ENCODE measurements at regions not wholly inside any gene's neighbourhood (a gene's known extent, or its start where the extent isn't known, plus 50 kb on each side); places are given as distances from the start of the nearest gene placed in this dataset.
"Not testable (repeated sequence)": the region's sequence is repeated elsewhere in the genome, so short reads cannot be mapped to it uniquely, and the experiment has no call there.

DNA sequence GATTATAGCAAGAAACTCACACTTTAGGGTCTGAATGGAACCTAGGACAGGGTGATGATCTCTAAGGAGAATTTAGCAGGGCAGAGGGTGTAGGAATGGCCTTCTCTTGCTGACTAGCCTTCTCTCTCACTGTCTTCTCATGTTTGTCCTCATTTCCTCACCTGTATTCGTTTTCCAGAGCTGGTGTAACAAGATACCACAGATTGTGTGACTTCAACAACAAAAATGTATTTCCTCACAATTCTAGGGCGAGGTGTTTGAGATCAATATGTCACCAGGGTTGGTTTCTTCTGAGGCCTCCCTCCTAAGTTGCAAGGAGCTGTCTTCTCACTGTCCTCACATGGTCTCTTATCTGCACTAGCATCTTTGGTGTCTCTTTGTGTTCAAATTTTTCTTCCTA is 177.9 kb upstream of the C1orf87 start:
- DNase-seq (ENCODE audit: extremely low read depth, low read depth, low spot score) = no peak

DNA sequence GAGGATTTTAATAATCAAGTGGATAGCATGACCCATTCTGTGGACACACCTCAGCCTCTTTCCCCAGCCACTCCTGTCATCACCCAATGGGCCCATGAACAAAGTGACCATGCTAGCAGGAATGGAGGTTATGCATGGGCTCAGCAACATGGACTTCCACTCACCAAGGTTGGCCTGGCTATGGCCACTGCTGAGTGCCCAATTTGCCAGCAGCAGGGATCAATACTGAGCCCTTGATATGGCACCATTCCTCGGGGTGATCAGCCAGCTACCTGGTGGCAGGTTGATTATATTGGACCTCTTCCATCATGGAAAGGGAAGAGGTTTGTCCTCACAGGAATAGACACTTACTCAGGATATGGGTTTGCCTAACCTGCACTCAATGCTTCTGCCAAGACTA is 173.9 kb upstream of the C1orf87 start:
- not testable (repeated sequence) for DNase-seq (ENCODE audit: extremely low read depth, low read depth, low spot score)

DNA sequence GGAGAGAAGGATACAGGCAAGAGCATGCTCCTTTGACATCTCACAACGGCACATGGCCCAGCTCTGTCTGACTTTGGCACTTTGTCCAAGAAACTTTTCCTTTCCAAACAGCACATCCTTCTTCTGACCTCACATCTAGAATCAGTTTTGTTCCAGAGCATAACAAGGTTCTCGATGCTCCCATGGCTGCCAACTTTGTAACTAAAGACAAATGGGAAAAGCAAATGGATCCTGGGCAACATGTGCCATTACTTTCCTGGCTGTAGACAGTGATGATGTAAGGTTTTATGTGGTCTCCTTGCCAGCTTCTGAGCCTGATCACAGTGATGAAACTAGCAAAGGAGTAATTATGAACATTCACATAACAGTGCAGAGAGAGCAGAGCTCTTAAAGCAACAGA is 171.8 kb upstream of the C1orf87 start:
- no peak for DNase-seq (ENCODE audit: extremely low read depth, low read depth, low spot score)

DNA sequence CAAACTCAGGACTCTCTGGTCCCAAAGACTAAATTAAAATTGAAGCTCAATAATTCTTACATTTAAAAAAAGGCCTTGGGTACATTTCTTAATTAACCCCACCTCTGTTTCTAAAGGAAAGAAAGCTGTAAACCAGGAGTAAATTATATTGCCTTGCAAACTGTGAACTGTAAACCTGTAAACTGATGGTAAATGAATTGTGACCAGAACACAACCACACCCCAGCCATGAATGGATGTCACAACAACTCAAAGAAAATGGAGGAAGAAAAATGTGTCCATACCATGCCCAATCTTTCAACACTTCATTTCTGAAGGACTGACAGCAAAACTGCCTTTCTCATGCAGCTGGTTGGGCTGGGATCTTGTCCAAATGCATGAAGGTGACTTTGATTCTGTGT is 171.3 kb upstream of the C1orf87 start:
- DNase-seq (ENCODE audit: extremely low read depth, low read depth, low spot score) = no peak

DNA sequence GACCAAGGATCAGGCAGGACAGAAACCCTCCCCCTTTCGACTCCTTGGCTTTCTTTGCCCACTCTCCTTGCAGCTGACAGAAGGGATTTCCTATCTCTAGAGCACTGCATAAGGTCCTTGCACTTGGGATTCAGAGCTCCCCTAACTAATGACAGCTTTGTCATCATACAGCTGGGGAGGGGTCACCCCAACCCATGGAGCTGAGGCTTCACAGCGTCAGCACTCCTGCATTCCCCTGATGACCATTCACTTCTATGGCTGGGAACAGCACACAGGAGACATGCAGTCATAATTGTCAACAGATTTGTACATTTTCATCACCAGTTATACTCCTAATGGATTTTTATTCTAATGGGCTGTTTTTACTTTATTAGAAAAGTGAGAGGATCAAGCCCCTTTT is 161.7 kb upstream of the C1orf87 start:
- DNase-seq (ENCODE audit: extremely low read depth, low read depth, low spot score) = no peak

DNA sequence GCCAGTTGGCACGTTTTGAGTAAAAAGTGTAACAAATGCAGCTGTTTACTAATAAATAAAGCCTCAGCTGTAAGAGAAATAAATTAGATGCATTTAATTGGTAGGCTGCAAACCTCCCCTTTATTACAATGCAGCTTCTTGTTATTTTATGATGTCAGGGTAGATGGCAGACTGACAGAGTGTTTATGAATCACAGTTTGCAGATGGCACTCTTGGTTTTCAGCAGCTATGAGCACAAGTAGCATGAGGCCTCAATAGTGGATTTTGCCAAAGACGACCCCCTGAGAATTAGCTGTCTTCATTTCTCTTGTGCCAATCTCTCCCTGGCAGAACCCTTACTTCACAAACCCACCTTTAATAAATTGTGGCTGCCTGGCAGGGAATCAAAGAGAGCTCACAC is 161.2 kb upstream of the C1orf87 start:
- no peak for DNase-seq (ENCODE audit: extremely low read depth, low read depth, low spot score)

DNA sequence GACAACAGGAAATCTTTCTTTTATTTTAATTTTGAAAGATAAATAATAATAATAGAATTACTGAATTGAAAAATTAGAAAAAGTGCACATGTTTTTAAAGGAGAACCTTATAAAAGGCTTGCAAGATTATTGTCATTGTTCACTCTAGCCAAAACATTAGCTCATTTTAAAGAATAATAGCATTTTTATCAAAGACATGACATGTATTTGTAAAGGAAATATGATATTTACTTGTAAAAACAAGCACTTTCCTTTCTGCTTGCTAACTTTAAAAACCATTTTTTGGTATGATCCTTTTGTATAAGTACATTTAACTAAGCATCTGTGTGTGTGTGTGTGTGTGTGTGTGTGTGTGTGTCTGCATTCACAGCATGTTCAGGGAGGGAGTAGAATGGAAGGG is 156.3 kb upstream of the C1orf87 start:
- DNase-seq (ENCODE audit: extremely low read depth, low read depth, low spot score) = no peak

DNA sequence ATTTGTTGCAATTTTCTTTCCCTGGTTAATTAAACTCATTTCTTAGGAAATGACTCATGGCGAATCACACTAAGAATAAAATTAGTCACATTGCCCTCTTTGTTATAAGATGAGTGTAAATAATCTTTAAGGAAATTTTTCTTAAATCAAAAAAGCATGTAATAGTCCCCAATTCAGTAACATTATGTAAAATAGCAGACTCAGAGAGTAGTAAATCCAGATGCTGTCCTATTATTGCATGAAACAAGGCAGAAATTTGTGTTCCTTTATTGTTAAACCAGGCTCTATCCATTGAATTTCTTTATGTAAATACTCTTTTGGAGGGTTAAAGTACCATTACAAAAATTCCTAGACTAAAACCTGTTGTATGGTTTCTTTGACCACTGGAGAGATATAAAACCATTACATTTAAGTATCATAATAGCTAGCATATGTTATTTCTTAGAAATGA is 154.5 kb upstream of the C1orf87 start:
- DNase-seq (ENCODE audit: extremely low read depth, low read depth, low spot score) = no peak

DNA sequence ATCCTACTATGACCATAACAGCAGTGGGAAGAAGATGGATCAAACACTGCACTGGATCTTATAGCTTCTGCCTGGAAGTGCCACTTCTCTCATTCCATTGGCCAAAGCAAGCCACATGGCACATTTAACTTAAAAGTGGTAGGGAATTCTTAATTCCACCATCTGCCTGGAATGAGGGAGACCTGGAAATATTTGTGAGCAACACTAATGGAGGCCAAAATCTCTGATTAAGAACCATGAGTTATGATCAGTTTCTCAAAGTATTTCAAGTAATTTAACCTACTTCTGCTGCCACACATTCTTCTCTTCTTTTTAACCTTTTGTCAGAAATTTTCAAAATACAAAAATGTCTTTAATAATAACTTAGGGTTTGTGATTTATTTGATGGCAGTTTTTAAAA is 154.0 kb upstream of the C1orf87 start:
- no peak for DNase-seq (ENCODE audit: extremely low read depth, low read depth, low spot score)

DNA sequence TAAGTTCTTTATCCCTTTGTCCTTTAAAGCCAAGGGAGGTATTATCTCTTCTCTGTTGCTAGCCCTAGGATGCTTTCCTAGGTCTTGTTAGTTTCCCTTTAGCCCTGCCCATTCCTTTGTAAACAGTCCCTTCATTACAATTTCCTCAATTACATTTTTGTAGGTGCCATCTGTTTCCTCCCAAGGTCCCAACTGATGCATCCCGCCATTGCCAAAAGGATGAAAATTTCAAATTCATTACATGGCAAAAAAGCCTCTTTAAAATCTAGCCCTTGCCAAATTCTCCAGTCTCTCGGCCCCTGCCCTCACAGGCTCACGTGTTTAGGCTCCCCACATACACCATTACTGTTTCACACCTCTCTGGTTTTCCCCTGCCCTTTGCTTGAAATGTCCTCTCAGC is 151.9 kb upstream of the C1orf87 start:
- no peak for DNase-seq (ENCODE audit: extremely low read depth, low read depth, low spot score)

DNA sequence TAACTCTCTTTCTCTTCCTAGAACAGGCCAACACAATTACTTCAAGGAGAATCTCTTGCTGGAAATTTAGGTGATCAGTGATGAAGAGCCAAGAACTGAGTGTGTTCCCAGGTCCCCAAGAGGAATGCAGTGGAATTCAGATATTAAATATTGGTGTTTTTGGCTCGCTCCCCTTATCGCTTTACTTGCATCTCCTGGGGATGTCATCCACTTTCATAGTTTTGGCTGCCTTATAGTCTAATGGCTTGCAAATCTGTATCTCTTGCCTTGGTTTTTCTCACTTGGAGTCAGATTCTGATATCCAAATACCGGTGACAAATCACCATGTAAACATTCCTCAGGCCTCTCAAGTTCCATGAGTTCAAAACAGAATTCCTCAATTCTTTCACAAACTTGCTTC is 151.0 kb upstream of the C1orf87 start:
- DNase-seq (ENCODE audit: extremely low read depth, low read depth, low spot score) = no peak

DNA sequence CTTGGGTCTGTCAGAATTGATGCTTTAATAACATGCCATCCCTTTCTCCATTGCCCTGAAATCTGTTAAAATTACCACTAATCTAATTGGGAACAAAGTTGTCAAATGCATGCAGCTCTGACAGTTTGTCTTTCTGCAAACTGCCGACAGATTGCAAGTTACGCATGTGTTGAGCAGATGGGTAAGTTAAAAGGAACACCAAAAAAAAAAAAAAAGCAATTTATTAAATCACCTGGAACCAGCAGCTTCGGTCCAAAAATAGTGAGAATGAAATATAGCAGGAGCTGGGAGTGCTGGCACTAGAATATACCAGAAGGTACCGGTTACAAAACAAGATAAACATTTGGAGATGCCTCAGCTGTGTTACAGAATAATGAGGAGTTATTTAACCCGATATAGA is 149.6 kb upstream of the C1orf87 start:
- no peak for DNase-seq (ENCODE audit: extremely low read depth, low read depth, low spot score)

DNA sequence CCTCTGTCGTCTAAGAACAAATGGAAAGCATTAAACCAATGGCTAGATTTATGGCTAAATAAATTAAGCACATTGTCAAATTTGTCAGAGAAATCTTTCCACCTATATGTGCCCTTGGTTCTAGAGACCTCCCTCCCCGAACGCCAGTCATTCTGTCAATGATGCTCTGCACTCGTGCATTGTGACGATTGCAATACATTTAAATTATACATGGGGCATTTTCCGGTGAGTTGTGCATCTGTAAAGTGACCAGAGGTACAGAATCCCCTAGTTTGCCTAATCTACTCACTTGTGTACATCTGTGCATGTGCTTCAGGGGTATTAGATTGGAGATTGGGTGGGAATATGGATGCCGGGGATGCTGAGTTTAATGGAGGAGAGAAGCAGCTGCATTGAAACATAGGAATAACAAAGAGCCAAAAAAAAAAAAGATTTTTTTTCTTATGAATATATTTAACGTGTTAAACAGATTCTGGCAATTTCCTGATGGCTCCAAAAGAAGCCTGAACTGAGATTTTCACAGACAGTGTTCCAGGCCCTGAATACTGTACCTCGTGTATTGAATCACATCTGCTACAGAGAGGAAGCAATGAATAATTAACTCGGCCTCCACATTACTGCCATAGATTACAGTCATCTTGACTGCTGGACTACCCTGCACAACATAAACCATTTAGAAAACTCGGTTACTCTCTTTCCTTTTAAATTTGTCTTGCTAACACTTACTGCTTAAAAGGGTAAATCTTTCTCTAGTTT is 149.0 kb upstream of the C1orf87 start:
- no peak for DNase-seq (ENCODE audit: extremely low read depth, low read depth, low spot score)

DNA sequence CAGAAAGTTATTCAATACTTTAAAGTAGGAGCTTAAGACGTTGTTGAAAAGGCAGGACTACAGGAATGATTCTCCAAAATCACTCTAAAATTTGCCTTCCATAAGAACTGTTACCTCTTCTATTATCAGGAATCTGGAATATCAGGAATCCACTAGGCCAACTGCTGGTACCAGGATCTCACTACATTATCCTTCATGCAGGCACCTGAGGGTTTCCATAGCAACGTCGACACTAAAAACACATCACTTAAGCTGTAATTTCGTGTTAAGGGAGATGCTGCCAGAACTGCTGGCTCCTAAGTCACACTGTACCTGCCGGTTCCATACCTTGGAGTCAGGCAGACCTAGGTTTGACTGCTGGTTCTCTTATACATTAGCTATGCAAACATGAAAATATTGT is 139.7 kb upstream of the C1orf87 start:
- no peak for DNase-seq (ENCODE audit: extremely low read depth, low read depth, low spot score)

DNA sequence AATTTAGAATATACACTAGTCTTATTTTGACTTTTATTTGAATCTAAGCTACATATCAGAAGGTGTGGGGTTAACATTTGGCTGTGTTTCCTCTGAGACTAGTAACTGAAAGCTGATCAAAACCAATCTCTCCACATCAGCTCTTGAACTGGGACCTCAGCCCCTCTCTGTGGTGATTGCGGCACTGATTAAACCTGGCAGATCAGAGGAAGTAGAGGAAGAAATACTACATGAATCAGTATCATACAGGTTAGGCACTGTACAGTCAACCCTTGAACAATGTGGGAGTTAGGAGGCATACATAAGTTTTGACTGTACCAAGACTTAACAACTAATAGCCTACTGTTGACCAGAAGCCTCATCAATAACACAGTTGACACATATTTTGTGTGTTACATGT is 122.5 kb upstream of the C1orf87 start:
- no peak for DNase-seq (ENCODE audit: extremely low read depth, low read depth, low spot score)

DNA sequence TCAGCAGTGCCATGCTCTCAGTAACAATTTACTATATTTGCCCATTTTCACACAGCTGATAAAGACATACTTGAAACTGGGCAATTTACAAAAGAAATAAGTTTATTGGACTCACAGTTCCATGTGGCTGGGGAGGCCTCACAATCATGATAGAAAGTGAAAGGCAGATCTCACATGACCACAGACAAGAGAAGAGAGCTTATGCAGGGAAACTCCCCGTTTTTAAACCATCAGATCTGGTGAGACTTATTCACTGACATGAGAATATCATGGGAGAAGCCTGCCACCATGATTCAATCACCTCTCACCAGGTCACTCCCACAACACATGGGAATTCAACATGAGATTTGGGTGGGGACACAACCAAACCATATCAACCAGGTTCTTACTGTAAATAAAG is 112.1 kb upstream of the C1orf87 start:
- no peak for DNase-seq (ENCODE audit: extremely low read depth, low read depth, low spot score)

DNA sequence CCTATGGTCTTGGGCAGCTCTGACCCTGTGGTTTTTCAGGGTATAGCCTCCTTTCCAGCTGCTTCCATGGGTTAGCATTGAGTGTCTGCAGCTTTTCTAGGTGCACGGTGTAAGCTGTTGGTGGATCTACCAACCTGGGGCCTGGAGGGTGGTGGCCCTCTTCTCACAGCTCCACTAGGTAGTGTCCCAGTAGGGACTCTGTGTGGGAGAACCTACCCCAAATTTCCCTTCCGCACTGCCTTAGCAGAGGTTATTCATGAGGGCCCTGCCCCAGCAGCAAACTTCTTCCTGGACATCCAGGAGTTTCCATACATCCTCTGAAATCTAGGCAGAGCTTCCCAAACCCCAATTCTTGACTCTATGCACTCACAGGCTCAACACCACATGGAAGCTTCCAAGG is 111.0 kb upstream of the C1orf87 start:
- DNase-seq (ENCODE audit: extremely low read depth, low read depth, low spot score) = no peak

DNA sequence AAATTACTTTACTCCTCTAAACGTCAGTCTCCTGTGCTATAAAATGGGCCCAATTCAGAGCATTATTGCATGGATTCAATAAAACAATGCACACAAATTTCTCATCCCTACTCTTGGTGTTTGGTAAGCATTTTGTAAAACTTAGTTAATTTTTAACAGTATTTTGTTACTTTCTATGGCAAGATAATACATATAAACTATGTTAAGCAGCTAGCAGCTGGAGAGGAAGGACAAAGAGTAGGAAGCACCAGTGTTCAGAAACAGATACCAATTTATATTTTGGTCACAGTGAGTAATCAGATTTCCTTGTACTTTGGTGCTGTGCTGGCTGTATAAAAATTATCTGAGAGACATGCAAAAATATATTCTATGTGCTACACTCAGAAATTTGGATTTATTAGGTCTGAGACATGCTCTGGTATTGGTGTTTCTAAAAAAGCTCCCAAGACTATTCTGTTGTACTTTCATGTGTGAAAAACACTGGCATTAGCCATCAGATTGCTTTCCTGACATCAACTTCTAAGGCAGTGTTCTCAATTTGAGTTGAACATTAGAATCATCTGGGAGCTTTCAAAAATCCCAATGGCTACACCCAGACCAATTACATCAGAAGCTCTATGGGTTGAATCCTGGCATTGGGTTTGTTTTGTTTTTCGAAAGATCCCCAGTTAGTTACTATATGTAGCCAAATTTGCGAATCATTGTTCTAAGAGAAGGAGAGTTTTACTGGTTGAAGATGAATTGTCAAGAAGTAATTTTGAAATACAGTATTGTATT is 100.3 kb upstream of the C1orf87 start:
- DNase-seq (ENCODE audit: extremely low read depth, low read depth, low spot score) = no peak

DNA sequence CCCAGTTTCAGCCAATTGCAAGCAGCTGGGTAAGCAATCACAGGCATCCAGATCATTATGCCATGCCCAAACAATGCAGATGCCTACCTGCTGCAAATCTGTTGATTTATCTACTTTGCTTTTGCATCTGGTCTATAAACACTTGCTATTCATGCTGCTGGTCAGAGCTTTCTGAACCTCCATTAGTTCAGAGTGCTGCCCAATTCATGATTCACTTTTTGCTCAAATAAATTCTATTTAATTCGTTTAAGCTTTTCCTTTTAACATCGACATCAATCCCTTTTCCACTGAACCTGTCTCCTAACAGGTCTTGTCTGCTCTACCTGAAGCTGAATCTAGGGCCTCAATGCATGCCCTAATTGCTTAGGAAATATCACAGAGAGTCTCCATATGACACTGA is 99.4 kb upstream of the C1orf87 start:
- no peak for DNase-seq (ENCODE audit: extremely low read depth, low read depth, low spot score)

DNA sequence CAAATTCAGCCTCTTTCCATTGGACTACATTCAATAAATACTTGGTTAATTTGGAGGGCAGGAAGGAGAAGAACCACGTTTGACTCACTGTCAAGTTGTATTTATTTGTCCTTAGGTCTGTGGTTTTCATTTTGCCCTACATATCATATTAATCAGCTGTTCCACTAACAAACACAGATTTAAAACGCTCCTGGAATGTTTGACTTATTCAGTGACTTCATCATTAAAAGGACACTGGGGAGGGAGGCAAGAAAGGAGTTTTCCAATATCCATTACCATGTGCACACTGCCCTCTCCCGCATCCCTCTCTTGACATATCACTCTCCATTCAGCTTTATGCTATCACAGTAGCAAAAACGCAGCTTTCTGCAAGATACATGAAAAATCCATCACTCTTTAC is 98.2 kb upstream of the C1orf87 start:
- DNase-seq (ENCODE audit: extremely low read depth, low read depth, low spot score) = no peak

DNA sequence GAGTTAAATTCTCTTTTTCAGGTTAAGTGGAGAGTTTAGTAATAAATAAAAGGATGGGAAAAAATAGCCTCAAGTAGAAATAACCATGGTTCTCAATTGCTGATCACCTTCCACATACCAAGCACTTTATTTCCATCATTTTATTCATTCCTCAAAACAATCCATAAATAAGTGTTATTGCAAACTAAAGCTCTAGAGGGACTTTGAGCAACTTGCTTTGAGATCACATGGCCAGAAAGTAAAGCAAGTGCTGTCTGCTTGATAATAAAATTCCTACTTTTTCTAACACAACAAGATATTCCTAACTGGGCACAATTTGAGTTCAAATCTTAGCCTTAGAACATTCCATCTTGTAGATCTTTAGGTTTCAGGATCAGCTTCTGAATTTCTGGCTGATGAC is 97.1 kb upstream of the C1orf87 start:
- DNase-seq (ENCODE audit: extremely low read depth, low read depth, low spot score) = no peak

DNA sequence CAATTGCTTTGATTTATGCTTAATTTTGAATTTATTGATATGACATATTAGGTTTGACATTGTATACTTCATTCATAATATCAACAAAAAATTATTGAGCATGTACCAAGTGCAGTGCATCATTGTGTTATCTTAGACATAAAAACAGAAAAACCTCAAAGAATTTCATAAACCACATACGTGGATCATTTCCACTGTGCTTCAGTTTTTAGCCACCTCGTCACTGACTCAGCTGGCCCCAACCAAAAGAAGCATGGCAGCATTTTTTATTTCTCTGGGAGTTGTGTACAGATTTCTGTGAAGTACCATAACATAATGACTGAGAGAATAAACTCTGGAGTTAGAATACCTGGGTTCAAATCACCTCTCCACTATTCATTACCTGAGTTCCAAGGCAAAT is 95.6 kb upstream of the C1orf87 start:
- DNase-seq (ENCODE audit: extremely low read depth, low read depth, low spot score) = no peak
